Astrocyte (in vitro differentiated cells and primary cell): ENCODE measurements at regions not wholly inside any gene's neighbourhood (a gene's known extent, or its start where the extent isn't known, plus 50 kb on each side); places are given as distances from the start of the nearest gene placed in this dataset.

Experiments used
- DNase-seq: peaks from one replicate; pipeline ENCODE4 v3.0.0-alpha.2; 2010; ENCODE audit warnings: low read depth
- FAIRE-seq: peaks from 2 replicates; lab custom pipeline; 2011; peaks lifted over from hg19 to GRCh38; lab: Jason Lieb, UNC
- H2AFZ ChIP-seq: 2 replicates; pipeline ENCODE4 v1.6.0; 2012; ENCODE audit warnings: low read depth, low read length, inconsistent platforms
- H3K27ac ChIP-seq: 2 replicates; pipeline ENCODE4 v1.5.1; 2011; ENCODE audit warnings: low read depth, low read length, inconsistent platforms
- H3K27me3 ChIP-seq: 2 replicates; pipeline ENCODE4 v1.6.0; 2011; ENCODE audit warnings: low read length, inconsistent platforms; ENCODE audit not compliant: insufficient read depth
- H3K36me3 ChIP-seq: 2 replicates; pipeline ENCODE4 v1.5.1; 2011; ENCODE audit warnings: low read length, inconsistent platforms; ENCODE audit not compliant: insufficient read depth
- H3K4me1 ChIP-seq: 2 replicates; pipeline ENCODE4 v1.5.1; 2011; ENCODE audit warnings: low read length, inconsistent platforms; ENCODE audit not compliant: insufficient read depth
- H3K4me2 ChIP-seq: 2 replicates; pipeline ENCODE4 v1.6.0; 2012; ENCODE audit warnings: low read length, inconsistent platforms
- H3K4me3 ChIP-seq: 2 replicates; pipeline ENCODE4 v1.5.1; 2011; ENCODE audit warnings: low read depth, mild to moderate bottlenecking, low read length, inconsistent platforms; ENCODE audit not compliant: insufficient read depth
- H3K79me2 ChIP-seq: 2 replicates; pipeline ENCODE4 v1.6.0; 2012; ENCODE audit warnings: mild to moderate bottlenecking, low read length, inconsistent platforms; ENCODE audit not compliant: insufficient read depth
- H3K9ac ChIP-seq: 2 replicates; pipeline ENCODE4 v1.6.0; 2012; ENCODE audit warnings: mild to moderate bottlenecking, low read length, inconsistent platforms
- H3K9me3 ChIP-seq: 2 replicates; pipeline ENCODE4 v1.5.1; 2012; ENCODE audit warnings: low read depth, mild to moderate bottlenecking, low read length, inconsistent platforms; ENCODE audit not compliant: insufficient read depth
- H4K20me1 ChIP-seq: 2 replicates; pipeline ENCODE4 v1.6.0; 2012; ENCODE audit warnings: low read length, inconsistent platforms; ENCODE audit not compliant: insufficient read depth
- H3K27ac Mint-ChIP-seq: one replicate; pipeline ENCODE4 v1.8.0; 2021; ENCODE audit warnings: mild to moderate bottlenecking, mixed read lengths; ENCODE audit not compliant: unreplicated experiment
- H3K27me3 Mint-ChIP-seq: one replicate; pipeline ENCODE4 v1.8.0; 2021; ENCODE audit warnings: low read depth, mixed read lengths; ENCODE audit not compliant: unreplicated experiment
- H3K36me3 Mint-ChIP-seq: one replicate; pipeline ENCODE4 v1.8.0; 2021; ENCODE audit warnings: low read depth, mixed read lengths; ENCODE audit not compliant: unreplicated experiment
- H3K4me1 Mint-ChIP-seq: one replicate; pipeline ENCODE4 v1.8.0; 2021; ENCODE audit warnings: low read depth, mixed read lengths; ENCODE audit not compliant: unreplicated experiment
- H3K4me3 Mint-ChIP-seq: one replicate; pipeline ENCODE4 v1.8.0; 2021; ENCODE audit warnings: mild to moderate bottlenecking, moderate library complexity, mixed read lengths; ENCODE audit not compliant: unreplicated experiment
- H3K9me3 Mint-ChIP-seq: one replicate; pipeline ENCODE4 v1.8.0; 2021; ENCODE audit warnings: mild to moderate bottlenecking, mixed read lengths; ENCODE audit not compliant: unreplicated experiment
- EZH2 ChIP-seq: IDR thresholded peaks from 2 replicates; pipeline ENCODE4 v1.6.1; 2012; ENCODE audit warnings: mild to moderate bottlenecking, low read length, inconsistent platforms; ENCODE audit not compliant: insufficient read depth
- TF ChIP-seq, protein P1 (sequence below): IDR thresholded peaks from 2 replicates; pipeline ENCODE4 v1.5.1; 2011; ENCODE audit warnings: low read depth, mild to moderate bottlenecking, inconsistent platforms, low read length, moderate library complexity; ENCODE audit not compliant: insufficient read depth

DNA sequence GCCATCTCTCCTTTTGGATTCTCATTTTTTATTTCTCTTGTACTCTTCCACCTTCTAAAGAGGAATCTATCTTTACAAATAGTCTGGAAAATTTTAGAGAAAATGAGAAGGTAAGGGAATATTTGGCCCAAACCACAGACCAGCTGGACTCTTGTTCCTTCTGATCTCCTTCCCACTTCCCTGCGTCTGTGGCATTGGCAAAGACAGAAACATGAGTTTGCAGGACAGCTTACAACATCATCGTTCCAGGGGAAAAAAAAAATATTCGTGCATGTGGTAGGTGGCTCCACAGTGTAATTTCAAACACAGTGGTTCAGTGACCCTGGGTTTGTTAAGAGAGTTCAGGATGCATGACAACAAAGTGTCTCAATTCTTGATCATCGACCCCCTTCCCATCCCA lies 755.0 kb downstream of the DNAH5 start:
- H3K4me1 ChIP-seq = no peaks in the 10 kb centered on the region
- Mint-ChIP-seq H3K4me1 (peaks cover 4% of the 10 kb centered on the region), H3K36me3 (no peaks in the 10 kb centered on the region), H3K27ac (no peak overlapping the region), H3K27me3 (no peaks in the 10 kb centered on the region), H3K9me3 (no peaks in the 10 kb centered on the region), H3K4me3 (no peak overlapping the region)
- no peaks in the 10 kb centered on the region for H3K27me3 ChIP-seq
- H4K20me1 ChIP-seq = no peaks in the 10 kb centered on the region
- H3K79me2 ChIP-seq = no peaks in the 10 kb centered on the region
- H3K4me3 ChIP-seq = no peak overlapping the region
- H3K9me3 ChIP-seq = no peaks in the 10 kb centered on the region
- no peak overlapping the region for H3K27ac ChIP-seq
- no peak overlapping the region for H3K4me2 ChIP-seq
- TF ChIP-seq, protein P1, sequence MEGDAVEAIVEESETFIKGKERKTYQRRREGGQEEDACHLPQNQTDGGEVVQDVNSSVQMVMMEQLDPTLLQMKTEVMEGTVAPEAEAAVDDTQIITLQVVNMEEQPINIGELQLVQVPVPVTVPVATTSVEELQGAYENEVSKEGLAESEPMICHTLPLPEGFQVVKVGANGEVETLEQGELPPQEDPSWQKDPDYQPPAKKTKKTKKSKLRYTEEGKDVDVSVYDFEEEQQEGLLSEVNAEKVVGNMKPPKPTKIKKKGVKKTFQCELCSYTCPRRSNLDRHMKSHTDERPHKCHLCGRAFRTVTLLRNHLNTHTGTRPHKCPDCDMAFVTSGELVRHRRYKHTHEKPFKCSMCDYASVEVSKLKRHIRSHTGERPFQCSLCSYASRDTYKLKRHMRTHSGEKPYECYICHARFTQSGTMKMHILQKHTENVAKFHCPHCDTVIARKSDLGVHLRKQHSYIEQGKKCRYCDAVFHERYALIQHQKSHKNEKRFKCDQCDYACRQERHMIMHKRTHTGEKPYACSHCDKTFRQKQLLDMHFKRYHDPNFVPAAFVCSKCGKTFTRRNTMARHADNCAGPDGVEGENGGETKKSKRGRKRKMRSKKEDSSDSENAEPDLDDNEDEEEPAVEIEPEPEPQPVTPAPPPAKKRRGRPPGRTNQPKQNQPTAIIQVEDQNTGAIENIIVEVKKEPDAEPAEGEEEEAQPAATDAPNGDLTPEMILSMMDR = no peak
- no peak for TF ChIP-seq EZH2
- H3K9ac ChIP-seq = no peak overlapping the region
- FAIRE-seq = no peak
- H2AFZ ChIP-seq = no peak overlapping the region
- peak; percentile 18 for DNase-seq
- H3K36me3 ChIP-seq = no peaks in the 10 kb centered on the region

GRCh38 chr5:13188371-13188770 lies 756.1 kb downstream of the DNAH5 start:
- H3K27ac Mint-ChIP-seq = no peak overlapping the region
- H3K9me3 Mint-ChIP-seq = no peaks in the 10 kb centered on the region
- no peaks in the 10 kb centered on the region for H3K36me3 Mint-ChIP-seq
- Histone ChIP-seq H3K79me2 (no peaks in the 10 kb centered on the region), H3K27ac (no peak overlapping the region), H3K4me1 (no peaks in the 10 kb centered on the region), H3K9me3 (no peaks in the 10 kb centered on the region), H3K27me3 (no peaks in the 10 kb centered on the region), H3K36me3 (no peaks in the 10 kb centered on the region), H2AFZ (no peak overlapping the region), H3K4me2 (no peak overlapping the region), H3K9ac (no peak overlapping the region), H3K4me3 (no peak overlapping the region), H4K20me1 (no peaks in the 10 kb centered on the region)
- H3K27me3 Mint-ChIP-seq = no peaks in the 10 kb centered on the region
- H3K4me3 Mint-ChIP-seq = no peak overlapping the region
- TF ChIP-seq EZH2 = no peak
- TF ChIP-seq, protein P1 = no peak
- peaks cover 4% of the 10 kb centered on the region for H3K4me1 Mint-ChIP-seq
- DNase-seq = peak; percentile 14
- no peak for FAIRE-seq

- Histone ChIP-seq H3K27ac (no peak overlapping the region), H4K20me1 (no peaks in the 10 kb centered on the region), H3K9me3 (no peaks in the 10 kb centered on the region), H3K36me3 (no peaks in the 10 kb centered on the region), H3K4me3 (no peak overlapping the region), H3K79me2 (no peaks in the 10 kb centered on the region), H3K4me1 (no peaks in the 10 kb centered on the region), H2AFZ (no peak overlapping the region), H3K9ac (no peak overlapping the region), H3K27me3 (no peaks in the 10 kb centered on the region), H3K4me2 (no peak overlapping the region)
- Mint-ChIP-seq H3K27ac (no peak overlapping the region), H3K4me3 (no peak overlapping the region), H3K9me3 (no peaks in the 10 kb centered on the region), H3K4me1 (peaks cover 4% of the 10 kb centered on the region), H3K36me3 (no peaks in the 10 kb centered on the region), H3K27me3 (no peaks in the 10 kb centered on the region)
- DNase-seq (no peak), FAIRE-seq (no peak)
- no peak for TF ChIP-seq EZH2
- TF ChIP-seq, protein P1 = no peak
These were observed 757.3 kb downstream of the DNAH5 start for GRCh38 chr5:13187186-13187585.
